ENCODE measurements at regions not wholly inside any gene's neighbourhood (a gene's known extent, or its start where the extent isn't known, plus 50 kb on each side); places are given as distances from the start of the nearest gene placed in this dataset.

- TF ChIP-seq, protein P1, sequence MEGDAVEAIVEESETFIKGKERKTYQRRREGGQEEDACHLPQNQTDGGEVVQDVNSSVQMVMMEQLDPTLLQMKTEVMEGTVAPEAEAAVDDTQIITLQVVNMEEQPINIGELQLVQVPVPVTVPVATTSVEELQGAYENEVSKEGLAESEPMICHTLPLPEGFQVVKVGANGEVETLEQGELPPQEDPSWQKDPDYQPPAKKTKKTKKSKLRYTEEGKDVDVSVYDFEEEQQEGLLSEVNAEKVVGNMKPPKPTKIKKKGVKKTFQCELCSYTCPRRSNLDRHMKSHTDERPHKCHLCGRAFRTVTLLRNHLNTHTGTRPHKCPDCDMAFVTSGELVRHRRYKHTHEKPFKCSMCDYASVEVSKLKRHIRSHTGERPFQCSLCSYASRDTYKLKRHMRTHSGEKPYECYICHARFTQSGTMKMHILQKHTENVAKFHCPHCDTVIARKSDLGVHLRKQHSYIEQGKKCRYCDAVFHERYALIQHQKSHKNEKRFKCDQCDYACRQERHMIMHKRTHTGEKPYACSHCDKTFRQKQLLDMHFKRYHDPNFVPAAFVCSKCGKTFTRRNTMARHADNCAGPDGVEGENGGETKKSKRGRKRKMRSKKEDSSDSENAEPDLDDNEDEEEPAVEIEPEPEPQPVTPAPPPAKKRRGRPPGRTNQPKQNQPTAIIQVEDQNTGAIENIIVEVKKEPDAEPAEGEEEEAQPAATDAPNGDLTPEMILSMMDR (IDR thresholded peaks at IDR 0.05; ENCODE audit: low read depth, low read length) = no peak
- no peak for TF ChIP-seq EZH2phosphoT487 (IDR thresholded peaks at IDR 0.05; ENCODE audit: low read depth)
Measured at GRCh38 chr3:69530554-69530953, 144.7 kb upstream of the FRMD4B start.

All from OCI-LY3 (cell line).